ENCODE measurements at regions not wholly inside any gene's neighbourhood (a gene's known extent, or its start where the extent isn't known, plus 50 kb on each side); places are given as distances from the start of the nearest gene placed in this dataset.
"Not testable (repeated sequence)": the region's sequence is repeated elsewhere in the genome, so short reads cannot be mapped to it uniquely, and the experiment has no call there.

DNA sequence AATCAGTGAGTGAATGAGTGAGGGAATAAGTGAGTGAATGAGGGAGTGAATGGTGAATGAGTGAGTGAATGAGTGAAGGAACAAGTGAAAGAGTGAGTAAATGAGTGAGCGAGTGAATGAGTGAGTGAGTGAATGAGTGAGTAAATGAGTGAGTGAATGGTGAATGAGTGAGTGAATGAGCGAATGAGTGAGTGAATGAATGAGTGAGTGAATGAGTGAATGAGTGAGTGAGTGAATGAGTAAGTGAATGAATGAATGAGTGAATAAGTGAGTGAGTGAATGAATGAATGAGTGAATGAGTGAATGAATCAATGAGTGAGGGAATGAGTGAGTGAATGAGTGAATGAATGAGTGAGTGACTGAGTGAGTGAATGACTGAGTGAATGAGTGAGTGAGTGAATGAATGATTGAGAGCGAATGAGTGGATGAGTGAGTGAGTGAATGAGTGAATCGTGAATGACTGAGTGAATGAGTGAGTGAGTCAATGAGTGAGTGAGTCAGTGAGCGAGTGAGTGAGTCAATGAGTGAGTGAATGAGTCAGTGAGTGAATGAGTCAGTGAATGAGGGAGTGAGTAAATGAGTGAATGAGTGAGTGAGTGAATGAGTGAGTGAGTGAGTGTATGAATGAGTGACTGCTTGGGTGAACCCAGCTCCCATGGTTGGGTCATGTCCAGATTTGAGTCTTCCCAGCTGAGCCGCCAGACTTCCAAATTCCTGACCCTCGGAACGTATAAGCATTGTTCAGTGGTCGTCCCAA, 133.0 kb downstream of the NPIPB11 start:
- DNase-seq, result not testable (repeated sequence)

DNA sequence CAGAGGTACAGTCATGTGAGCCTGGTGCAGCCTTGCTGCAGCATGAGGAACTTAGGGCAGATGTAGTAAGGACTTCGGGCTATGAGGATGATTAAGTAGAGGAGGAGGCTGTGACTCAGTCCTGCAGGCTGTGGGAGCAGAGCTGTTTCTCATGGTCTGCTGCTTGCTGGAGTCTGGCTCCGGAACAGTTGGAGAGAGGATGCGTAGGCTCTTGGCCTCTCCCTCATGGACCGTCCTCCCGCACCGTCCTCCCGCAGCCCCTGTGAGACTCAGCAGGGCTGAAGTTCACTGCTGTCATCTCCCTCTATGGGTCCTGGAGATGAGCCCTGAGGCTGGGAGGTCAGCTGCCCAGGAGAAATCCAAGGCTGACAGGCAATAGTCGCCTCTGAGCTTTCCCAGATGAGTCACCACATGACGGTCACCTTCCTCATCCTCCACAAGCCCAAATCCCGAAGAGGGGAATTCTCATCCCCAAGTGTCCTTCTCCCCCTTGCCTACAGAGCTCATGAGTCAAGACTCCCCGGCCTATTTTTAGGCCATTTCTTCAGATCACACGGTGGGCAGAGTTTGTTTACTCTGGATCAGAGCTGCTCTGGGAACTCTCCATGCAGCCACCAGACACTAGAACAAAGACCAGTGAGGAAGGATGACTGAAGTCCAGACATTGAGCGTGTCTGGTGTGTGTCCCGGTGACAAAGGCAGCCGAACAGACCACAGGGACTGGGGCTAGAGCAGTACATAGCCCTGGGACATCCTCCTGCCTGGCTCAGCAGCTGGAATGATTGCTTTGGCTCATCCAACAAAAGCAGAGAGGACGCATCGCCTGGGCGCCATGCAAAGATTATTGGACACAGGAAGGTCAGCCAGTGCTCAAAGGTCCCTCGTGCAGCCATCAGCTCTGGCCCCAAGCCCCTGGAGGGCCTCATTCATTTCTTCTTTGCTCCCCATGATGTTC, 134.5 kb downstream of the NPIPB11 start:
- not testable (repeated sequence) for DNase-seq

GRCh38 chr16:29270923-29271322, 135.6 kb downstream of the NPIPB11 start:
- DNase-seq, result not testable (repeated sequence)

DNA sequence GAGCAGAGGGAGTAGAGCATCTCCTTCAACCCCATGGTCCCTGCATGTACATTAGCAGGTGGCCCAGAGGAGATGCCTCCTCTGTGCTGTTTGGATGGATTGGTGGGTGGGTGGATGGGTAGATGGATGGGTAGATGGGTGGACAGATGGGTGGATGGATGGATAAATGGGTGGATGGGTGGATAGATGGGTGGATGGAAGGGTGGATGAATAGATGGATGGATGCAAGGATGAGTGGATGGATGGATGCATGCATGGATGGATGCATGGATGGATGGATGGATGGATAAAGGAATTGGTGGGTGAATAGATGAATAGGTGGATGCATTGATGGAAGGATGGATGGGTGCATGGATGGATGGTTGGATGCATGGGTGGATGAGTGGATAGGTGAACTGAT, 136.5 kb downstream of the NPIPB11 start:
- not testable (repeated sequence) for DNase-seq

- peak; percentile 31 for DNase-seq
Observed at GRCh38 chr16:29269192-29269811, 137.2 kb downstream of the NPIPB11 start.

DNA sequence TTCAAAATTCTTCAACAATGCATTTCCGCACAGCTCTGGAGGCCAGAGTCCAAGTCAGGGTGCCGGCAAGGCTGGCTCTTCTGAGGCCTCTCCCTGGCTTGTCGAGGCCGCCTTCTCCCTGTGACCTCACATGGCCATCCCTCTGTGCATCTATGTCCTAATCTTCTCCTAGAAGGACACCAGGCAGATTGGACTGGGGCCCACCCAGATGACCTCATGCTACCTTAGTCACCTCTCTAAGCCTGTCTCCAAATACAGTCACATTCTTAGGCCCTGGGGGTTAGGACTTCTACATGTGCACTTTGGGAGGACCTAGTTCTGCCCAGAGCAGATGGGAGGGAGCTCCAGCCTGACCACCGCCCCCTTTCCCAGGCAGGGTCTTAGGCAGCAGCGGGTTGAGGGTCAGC, 137.7 kb downstream of the NPIPB11 start:
- not testable (repeated sequence) for DNase-seq

- DNase-seq, result not testable (repeated sequence)
Observed at GRCh38 chr16:29268348-29268747, 138.2 kb downstream of the NPIPB11 start.

DNA sequence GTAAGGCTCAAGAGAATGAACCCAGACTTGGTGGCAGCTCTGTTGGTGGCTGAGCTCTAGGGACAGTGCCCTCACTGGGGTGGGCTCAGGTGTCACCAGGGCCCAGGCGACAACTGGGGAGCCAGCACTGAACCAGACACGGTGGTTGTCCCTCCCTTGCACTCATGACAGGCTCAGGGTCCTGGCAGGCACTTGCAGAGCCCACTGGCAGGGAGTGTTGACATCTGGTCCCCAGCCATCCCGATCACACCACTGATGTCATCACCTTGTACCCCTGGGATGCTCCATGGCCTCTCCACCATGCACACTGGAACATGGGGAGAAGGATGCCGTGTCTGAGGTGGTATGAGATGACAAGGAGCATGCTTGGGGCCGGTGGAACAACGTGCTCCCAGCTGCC, 138.6 kb downstream of the NPIPB11 start:
- DNase-seq, result not testable (repeated sequence)

DNA sequence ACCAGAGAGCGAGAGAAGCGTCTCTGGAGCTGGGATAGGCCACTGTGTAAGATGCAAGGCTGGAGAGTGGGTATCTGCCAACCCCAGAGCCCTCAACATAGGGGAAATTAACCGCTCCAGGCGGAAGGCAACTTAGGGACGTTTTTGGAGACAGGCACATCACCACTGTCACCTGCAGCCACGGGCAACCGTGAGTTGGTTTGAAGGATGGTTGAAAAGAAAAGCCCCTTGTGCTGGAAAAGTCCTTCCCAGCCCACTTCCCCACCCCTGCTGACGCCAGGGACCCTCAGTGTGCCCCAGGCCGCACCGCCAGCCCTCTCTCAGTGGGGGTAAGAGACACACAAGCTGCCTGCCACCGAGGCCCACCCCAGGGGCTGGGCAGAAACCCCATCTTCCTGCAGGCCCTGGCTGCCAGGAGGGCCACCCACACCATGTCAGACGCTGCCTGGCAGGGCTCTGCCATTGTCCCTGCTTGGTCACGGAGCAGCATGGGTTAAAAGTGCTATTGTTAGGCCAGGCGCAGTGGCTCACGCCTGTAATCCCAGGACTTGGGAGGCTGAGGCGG, 139.4 kb downstream of the NPIPB11 start:
- not testable (repeated sequence) for DNase-seq

- DNase-seq, result not testable (repeated sequence)
Observed at GRCh38 chr16:29266612-29267011, 139.9 kb downstream of the NPIPB11 start.

DNA sequence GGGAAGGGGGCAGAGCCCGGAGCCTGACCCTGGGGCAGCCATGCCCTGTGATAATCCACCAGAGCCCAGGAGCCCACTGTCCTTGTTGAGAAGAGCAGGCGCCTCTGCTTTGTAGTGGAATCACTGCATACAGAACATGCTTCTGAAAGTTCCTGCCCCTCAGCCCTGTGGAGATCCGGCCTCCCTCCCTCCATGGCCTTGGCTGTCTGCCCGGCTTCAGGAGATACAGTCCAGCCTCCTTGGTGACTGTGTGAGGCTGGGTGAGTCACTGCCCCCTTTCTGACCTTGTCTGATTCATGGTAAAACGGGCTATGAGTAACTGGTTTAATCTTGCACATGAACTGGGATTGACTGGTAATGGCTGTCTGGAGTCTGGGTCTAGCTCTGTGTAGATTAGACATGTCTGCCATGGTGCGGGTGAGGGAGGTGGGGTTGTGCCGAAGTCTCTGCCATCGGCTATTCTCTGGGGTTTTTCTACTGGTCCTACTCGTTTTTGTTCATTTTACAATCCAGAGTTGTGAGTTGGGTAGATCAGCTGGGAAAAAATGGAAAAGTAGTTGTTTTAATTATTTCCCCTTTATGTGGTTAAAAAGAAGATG, 141.2 kb downstream of the NPIPB11 start:
- peak; percentile 56 for DNase-seq

DNA sequence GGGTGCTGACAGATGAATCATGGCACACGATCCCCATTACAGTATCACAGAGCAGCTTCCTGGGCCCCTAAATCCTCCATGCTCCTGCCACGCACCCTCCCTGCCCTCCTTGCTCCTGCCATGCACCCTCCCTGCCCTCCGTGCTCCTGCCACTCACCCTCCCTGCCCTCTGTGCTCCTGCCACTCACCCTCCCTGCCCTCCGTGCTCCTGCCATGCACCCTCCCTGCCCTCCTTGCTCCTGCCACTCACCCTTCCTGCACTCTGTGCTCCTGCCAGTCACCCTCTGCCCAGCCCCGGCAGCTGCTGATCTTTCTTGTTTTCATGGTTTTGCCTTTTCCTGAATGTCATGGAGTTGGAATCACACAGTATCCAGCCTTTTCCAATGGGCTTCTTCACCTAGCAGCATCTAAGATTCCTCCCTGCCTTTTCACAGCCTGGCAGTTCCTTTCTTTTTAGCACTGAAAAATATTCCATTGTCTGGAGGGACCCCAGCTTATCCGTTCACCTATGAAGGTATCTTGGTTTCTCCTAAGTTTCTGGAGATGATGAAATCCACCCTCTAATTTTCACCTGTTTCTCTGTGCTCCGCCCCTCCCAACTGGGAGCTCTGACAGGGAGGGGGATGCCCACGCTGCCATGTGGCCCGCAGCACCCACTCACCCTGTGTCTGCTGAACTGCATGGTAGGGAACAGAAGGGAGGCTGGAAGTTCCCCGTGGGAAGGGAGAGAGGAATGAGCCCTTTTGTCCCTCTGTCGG, 142.3 kb downstream of the NPIPB11 start:
- not testable (repeated sequence) for DNase-seq

GRCh38 chr16:29262725-29263124, 143.8 kb downstream of the NPIPB11 start:
- not testable (repeated sequence) for DNase-seq

DNA sequence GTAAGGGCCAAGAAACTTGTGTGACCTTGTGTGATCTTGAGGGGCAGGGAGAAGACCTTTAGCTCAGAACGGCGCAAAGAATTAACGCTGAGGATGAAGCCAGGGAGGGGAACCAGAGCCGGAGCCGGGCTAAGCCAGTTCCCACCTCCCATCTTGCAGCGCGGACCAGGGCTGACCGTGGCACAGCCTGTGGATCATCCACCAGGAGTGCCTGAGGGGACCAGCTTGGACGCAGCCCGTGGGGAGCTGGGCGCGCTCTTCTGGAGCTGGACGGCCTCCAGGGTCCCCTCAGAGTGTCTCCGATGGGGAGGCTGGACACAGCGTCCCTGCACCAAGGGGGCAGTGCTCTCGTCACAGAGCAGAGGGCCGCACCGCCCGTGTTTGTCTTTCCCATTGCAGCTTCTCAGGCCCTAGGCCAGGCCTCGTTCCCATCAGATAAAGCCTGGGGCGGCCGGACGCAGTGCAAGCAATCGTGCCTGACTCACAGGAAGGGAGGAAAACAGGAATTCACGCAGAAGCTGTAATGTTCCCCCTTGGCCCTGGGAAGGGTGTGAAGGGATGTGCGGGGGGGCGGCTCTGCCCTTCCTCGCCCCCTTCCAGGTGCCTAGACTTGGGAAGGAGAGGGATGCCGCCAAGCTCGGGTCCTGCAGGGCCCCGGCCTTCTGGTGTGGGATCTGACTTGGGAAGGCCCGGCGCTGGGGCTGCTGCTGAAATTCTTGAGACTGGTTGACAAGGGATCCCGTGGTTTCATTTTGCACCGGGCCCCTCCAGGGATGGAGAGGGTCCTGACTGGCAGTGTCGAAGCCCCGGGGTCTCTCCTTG, 144.9 kb downstream of the NPIPB11 start:
- DNase-seq, result not testable (repeated sequence)

- not testable (repeated sequence) for DNase-seq
Observed at GRCh38 chr16:29260683-29261426, 145.7 kb downstream of the NPIPB11 start.

DNA sequence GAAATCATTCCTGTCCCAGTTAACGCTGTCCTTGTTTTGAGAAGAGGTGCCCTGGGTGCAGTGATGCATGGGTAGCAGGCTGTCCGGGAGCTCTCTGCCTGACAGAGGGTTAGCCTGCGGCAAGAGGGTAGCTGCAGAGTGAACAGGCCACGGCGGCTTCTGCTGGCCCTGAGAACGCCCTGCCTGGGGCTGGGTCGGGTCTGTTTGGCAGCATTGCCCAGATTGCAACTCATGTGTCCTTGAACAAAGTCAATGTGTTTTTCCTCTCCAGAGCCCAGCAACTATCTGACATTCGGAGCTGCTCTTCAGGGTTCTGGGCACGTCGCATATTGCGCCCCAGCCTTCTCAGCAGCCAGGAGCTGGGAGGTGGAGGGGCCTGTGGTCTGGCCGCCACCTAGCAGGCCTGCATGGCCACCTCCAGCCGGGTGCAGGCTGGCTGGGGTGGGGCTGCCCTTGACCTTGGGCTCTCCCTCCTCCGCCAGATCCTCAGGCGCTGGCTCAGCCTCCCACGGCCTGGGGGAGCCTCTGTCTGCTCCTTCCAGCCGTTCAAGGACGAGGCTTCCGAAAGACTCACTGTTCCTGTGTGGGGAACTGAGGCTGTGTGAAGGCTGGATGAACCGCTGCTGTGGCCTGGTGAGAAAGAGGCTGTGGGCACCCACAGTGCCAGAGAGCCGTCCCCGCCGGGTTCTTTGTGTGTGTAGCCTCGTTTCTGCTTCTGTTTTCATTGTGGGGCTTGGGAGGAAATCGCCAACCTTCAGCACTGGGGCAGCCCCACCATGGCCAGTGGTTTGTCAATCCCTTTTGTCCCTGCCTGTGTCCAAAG, 146.7 kb downstream of the NPIPB11 start:
- DNase-seq, result not testable (repeated sequence)

DNA sequence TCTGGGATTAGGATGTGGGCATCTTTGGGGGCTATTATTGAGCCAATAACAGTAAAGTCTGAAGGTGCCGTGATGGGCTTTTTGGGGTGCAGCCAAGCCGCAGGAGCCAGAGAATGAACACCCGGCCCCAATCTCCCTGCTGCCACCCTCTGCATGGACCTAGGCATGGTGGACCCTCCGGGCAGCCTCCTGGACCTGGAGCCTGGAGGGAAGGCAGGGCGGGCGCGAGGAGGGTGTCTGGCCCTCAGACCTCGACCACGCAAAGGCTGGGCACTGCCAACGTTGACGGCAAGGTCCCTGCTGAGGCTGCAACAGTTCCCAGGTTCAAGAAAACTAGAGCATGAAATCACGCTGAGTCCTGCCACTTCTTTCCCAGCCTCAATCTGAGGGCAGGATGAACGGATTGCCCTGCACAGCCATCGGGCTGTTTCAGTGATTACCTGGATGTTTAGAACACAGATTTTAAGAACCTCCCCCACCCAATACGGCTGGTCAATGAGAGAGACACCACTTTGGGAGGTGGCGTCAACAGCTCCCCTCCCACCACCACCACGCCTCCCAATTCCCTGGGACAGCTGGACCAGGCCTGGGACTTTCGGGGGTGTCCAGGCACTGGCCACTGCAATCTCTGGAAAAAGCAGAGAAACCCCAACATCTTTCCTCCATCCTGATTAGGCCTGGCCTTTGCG, 147.4 kb downstream of the NPIPB11 start:
- DNase-seq, result not testable (repeated sequence)
